ENCODE measurements at regions not wholly inside any gene's neighbourhood (a gene's known extent, or its start where the extent isn't known, plus 50 kb on each side); places are given as distances from the start of the nearest gene placed in this dataset.

DNA sequence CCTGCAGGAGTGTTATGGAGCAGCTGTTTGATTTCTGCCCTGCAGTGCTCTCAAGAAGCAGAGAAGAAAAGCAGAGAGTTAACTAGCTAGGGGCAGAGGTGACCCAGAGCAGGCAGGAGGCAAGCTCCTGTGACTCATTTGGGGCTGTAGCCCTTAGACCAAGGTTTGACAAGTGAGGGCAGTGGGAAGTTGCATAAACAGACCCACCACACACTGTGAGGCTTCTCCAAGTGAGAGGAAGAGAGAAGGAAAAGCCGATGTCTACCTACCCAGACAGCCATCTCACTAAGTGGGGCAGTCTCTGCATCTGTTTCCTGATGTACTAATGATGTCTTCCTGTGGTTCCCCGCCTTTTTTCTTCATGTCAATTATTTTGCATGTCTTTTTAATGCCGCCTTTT lies 159.9 kb upstream of the NR5A2 start:
- no peaks in the 10 kb centered on the region for H3K27me3 ChIP-seq
- no peak overlapping the region for H3K27ac ChIP-seq
- intact Hi-C loops (cut with DNase I; ENCODE audit: low total_unique reads) (no loop called here), in situ Hi-C loops (cut with MboI; ENCODE audit: low sequenced_read_pairs in 4 of 4) (no loop called here)
- ATAC-seq (no peak), DNase-seq (no peak)
- H3K4me1 ChIP-seq, result no peaks in the 10 kb centered on the region
- H3K9me3 ChIP-seq, result no peaks in the 10 kb centered on the region
- H3K4me3 ChIP-seq, result no peak overlapping the region
- TF ChIP-seq, protein P1, sequence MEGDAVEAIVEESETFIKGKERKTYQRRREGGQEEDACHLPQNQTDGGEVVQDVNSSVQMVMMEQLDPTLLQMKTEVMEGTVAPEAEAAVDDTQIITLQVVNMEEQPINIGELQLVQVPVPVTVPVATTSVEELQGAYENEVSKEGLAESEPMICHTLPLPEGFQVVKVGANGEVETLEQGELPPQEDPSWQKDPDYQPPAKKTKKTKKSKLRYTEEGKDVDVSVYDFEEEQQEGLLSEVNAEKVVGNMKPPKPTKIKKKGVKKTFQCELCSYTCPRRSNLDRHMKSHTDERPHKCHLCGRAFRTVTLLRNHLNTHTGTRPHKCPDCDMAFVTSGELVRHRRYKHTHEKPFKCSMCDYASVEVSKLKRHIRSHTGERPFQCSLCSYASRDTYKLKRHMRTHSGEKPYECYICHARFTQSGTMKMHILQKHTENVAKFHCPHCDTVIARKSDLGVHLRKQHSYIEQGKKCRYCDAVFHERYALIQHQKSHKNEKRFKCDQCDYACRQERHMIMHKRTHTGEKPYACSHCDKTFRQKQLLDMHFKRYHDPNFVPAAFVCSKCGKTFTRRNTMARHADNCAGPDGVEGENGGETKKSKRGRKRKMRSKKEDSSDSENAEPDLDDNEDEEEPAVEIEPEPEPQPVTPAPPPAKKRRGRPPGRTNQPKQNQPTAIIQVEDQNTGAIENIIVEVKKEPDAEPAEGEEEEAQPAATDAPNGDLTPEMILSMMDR (IDR thresholded peaks at IDR 0.05 in 4 of 5, conservative IDR thresholded peaks at IDR 0.05 in 1 of 5), result no peak
- TF ChIP-seq POLR2A (IDR thresholded peaks at IDR 0.05), result no peak
- no peaks in the 10 kb centered on the region for H3K36me3 ChIP-seq

DNA sequence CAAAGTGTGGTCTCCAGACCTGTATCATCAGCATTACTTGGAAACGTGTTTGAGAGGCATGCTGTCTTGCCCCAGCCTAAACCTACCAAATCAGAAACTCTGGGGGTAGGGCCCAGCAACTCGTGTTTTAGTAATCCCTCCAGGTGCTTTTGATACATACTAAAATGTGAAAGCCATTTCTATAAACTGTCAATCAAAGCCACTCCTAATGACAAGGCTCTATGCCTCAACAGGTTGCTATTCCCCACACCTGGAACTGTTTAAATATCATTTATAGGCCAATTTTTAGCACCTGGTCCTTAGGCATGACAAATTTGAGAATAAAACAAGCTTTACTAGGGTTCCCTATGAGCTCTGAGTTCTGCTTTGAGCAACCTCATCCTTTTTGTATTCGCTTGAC lies 158.7 kb upstream of the NR5A2 start:
- no peaks in the 10 kb centered on the region for H3K36me3 ChIP-seq
- intact Hi-C loops (cut with DNase I; ENCODE audit: low total_unique reads), result no loop called here

DNA sequence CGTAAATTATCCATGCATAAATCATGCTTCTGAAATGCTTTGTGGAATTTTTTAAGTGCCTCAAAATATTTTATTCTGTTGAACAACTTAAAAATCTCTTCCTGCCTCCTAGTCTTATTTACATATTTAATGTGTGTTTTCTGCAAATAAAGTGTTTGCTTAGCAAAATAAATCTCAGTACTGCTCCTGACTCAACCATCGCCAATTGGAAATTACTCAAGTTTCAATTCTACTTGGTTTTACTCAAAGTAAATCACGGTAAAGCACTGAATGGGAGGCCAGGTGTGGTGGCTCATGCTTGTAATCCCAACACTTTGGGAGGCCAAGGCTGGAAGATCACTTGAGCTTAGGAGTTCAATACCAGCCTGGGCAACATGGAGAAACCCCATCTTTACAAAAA lies 152.2 kb upstream of the NR5A2 start:
- no peak for DNase-seq
- in situ Hi-C loops (cut with MboI; ENCODE audit: low sequenced_read_pairs in 4 of 4), result no loop called here
- TF ChIP-seq POLR2A (IDR thresholded peaks at IDR 0.05), result no peak
- TF ChIP-seq, protein P1 (IDR thresholded peaks at IDR 0.05 in 4 of 5, conservative IDR thresholded peaks at IDR 0.05 in 1 of 5), result no peak
- H3K4me3 ChIP-seq, result no peak overlapping the region
- no peaks in the 10 kb centered on the region for H3K4me1 ChIP-seq
- no peaks in the 10 kb centered on the region for H3K36me3 ChIP-seq
- ATAC-seq, result no peak
- H3K9me3 ChIP-seq, result no peaks in the 10 kb centered on the region
- intact Hi-C loops (cut with DNase I; ENCODE audit: low total_unique reads), result no loop called here
- H3K27me3 ChIP-seq, result no peaks in the 10 kb centered on the region
- H3K27ac ChIP-seq, result no peak overlapping the region

More for the DNA sequence above, 158.7 kb upstream of the NR5A2 start:
- in situ Hi-C loops (cut with MboI; ENCODE audit: low sequenced_read_pairs in 4 of 4), result no loop called here
- Histone ChIP-seq H3K9me3 (no peaks in the 10 kb centered on the region), H3K27ac (no peak overlapping the region), H3K4me3 (no peak overlapping the region), H3K27me3 (no peaks in the 10 kb centered on the region), H3K4me1 (no peaks in the 10 kb centered on the region)
- no peak for DNase-seq
- no peak for ATAC-seq
- TF ChIP-seq POLR2A (IDR thresholded peaks at IDR 0.05), result no peak
- TF ChIP-seq, protein P1 (IDR thresholded peaks at IDR 0.05 in 4 of 5, conservative IDR thresholded peaks at IDR 0.05 in 1 of 5), result no peak

DNA sequence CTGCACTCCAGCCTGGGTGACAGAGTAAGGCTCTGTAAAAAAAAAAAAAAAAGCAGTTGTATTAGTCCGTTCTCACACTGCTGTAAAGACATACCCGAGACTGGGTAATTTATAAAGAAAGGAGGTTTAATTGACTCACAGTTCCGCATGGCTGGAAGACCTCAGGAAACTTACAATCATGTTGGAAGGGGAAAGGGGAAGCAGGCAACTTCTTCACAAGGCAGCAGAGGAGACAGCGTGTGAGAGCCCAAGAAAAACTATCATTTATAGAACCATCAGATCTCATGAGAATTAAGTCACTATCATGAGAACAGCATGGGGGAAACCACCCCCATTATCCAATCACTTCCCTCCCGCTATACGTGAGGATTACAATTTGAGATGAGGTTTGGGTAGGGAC lies 151.7 kb upstream of the NR5A2 start:
- H3K4me1 ChIP-seq, result no peaks in the 10 kb centered on the region
- no peaks in the 10 kb centered on the region for H3K9me3 ChIP-seq
- ATAC-seq (no peak), DNase-seq (no peak)
- no peaks in the 10 kb centered on the region for H3K27me3 ChIP-seq
- no peaks in the 10 kb centered on the region for H3K36me3 ChIP-seq
- H3K27ac ChIP-seq, result no peak overlapping the region
- TF ChIP-seq, protein P1 (IDR thresholded peaks at IDR 0.05 in 4 of 5, conservative IDR thresholded peaks at IDR 0.05 in 1 of 5), result no peak
- TF ChIP-seq POLR2A (IDR thresholded peaks at IDR 0.05), result no peak
- in situ Hi-C loops (cut with MboI; ENCODE audit: low sequenced_read_pairs in 4 of 4), result no loop called here
- no peak overlapping the region for H3K4me3 ChIP-seq
- intact Hi-C loops (cut with DNase I; ENCODE audit: low total_unique reads), result no loop called here

Data from gastrocnemius medialis (tissue), 4 donors.